Right lobe of liver (tissue), 6 donors: ENCODE measurements at regions not wholly inside any gene's neighbourhood (a gene's known extent, or its start where the extent isn't known, plus 50 kb on each side); places are given as distances from the start of the nearest gene placed in this dataset.
"Not testable (repeated sequence)": the region's sequence is repeated elsewhere in the genome, so short reads cannot be mapped to it uniquely, and the experiment has no call there.

Experiments
- ATAC-seq, 4 donors: fragments of 200-7000 bp; cut with Tn5 transposase; one replicate each; pipeline ENCODE4 v1.9.1; 2020; ENCODE audit warnings: mild to moderate bottlenecking in 4 of 4, moderate library complexity in 4 of 4
- DNase-seq, 3 donors: peaks; one replicate each; pipeline ENCODE4 v3.0.0-alpha.2; 2020
- H3K27ac ChIP-seq, 3 donors: fragments of 200-600 bp; one replicate each; pipeline ENCODE4 v1.8.0; 2022
- H3K27me3 ChIP-seq, 2 donors: fragments of 200-600 bp; one replicate each; pipeline ENCODE4 v1.8.0; 2022
- H3K36me3 ChIP-seq, 4 donors: fragments of 200-600 bp; sonication (generic) in 1 of 4; one replicate each; pipeline versions ENCODE4 v1.5.1 to v1.8.0; 2017 to 2022; ENCODE audit warnings: control low read depth in 1 of 4
- H3K4me1 ChIP-seq, 4 donors: fragments of 200-600 bp; sonication (generic) in 1 of 4; one replicate each; pipeline versions ENCODE4 v1.5.1 to v1.8.0; 2017 to 2022; ENCODE audit warnings: control low read depth in 1 of 4
- H3K4me3 ChIP-seq, 3 donors: fragments of 200-600 bp; one replicate each; pipeline ENCODE4 v1.8.0; 2022
- H3K9me3 ChIP-seq, 4 donors: fragments of 200-600 bp; sonication (generic) in 1 of 4; one replicate each; pipeline versions ENCODE4 v1.5.1 to v1.8.0; 2017 to 2022; ENCODE audit warnings: control low read depth in 1 of 4
- POLR2A ChIP-seq: fragments of 450-650 bp; IDR thresholded peaks from one replicate; pipeline ENCODE4 v1.6.1; 2017; ENCODE audit warnings: antibody characterized with exemption, mild to moderate bottlenecking
- WGBS: methylation state at CpG from one replicate; pipeline ENCODE4 v1.1.6; 2018; ENCODE audit warnings: low coverage, low lambda C conversion rate; ENCODE audit not compliant: insufficient coverage; ENCODE audit errors: missing lambda C conversion rate; 5-methylcytosine and 5-hydroxymethylcytosine counted together
- intact Hi-C, 2 donors: fragments of 100-400 bp; cut with DNase I; formaldehyde crosslinking; loops; one replicate each; pipeline versions ENCODE4 v1.11.2 to v1.14.1; 2022
- TF ChIP-seq, protein P1 (sequence below), 4 donors: fragments of 200-600 bp in 3 of 4; fragments of 450-650 bp in 1 of 4; IDR thresholded peaks; one replicate each; pipeline versions ENCODE4 v1.5.1 to v1.8.0; 2016 to 2022; ENCODE audit warnings: antibody characterized with exemption in 4 of 4, mild to moderate bottlenecking in 2 of 4
- donor health status: DM: no; HTN: yes; CAD: no.
- donor health status: DM: no; HTN: no; CAD: no.
- donor health status: DM: no; HTN: no; CAD: no.
- donor health status: DM: no; HTN: yes; CAD: no.
- donor health status: DM: no; HTN: yes; CAD: no.

GRCh38 chr1:213452501-213452900 lies 401.5 kb downstream of the RPS6KC1 start:
- Histone ChIP-seq H3K4me3 (no peak overlapping the region), H3K27ac (no peak overlapping the region), H3K36me3 (no peaks in the 10 kb centered on the region), H3K9me3 (no peaks in the 10 kb centered on the region), H3K4me1 (no peaks in the 10 kb centered on the region), H3K27me3 (no peaks in the 10 kb centered on the region)
- TF ChIP-seq, protein P1, sequence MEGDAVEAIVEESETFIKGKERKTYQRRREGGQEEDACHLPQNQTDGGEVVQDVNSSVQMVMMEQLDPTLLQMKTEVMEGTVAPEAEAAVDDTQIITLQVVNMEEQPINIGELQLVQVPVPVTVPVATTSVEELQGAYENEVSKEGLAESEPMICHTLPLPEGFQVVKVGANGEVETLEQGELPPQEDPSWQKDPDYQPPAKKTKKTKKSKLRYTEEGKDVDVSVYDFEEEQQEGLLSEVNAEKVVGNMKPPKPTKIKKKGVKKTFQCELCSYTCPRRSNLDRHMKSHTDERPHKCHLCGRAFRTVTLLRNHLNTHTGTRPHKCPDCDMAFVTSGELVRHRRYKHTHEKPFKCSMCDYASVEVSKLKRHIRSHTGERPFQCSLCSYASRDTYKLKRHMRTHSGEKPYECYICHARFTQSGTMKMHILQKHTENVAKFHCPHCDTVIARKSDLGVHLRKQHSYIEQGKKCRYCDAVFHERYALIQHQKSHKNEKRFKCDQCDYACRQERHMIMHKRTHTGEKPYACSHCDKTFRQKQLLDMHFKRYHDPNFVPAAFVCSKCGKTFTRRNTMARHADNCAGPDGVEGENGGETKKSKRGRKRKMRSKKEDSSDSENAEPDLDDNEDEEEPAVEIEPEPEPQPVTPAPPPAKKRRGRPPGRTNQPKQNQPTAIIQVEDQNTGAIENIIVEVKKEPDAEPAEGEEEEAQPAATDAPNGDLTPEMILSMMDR (IDR thresholded peaks at IDR 0.05): no peak
- TF ChIP-seq POLR2A: no peak
- no peak for DNase-seq
- whole genome bisulfite sequencing: 13% methylated on average over 1 of the region's 4 CpGs
- intact Hi-C loops: no loop called here
- ATAC-seq: peak in 1 of 4 donors; percentile 23

DNA sequence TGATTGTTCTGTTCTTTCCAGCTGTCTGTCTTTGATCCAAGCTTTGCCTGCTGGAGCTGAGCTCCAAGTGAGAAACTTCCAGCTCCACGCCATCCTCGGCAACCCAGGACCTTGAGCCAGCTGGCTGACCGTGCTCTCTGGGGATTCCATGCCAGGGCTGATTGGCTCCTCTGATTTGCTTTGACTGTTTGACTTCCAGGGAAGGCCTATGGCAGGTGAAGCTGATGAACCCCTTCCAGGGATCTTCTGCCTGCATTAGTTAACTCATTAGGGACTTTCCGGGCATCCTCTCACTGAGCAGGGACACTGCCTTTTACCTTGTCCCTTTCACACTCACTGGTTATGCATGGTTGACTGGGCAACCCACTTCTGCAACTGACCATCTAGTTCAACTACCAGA lies 406.1 kb downstream of the RPS6KC1 start:
- Histone ChIP-seq H3K4me3 (no peak overlapping the region), H3K9me3 (no peaks in the 10 kb centered on the region), H3K4me1 (no peaks in the 10 kb centered on the region), H3K27me3 (no peaks in the 10 kb centered on the region), H3K27ac (no peak overlapping the region), H3K36me3 (no peaks in the 10 kb centered on the region)
- DNase-seq (no peak), ATAC-seq (peak in 1 of 4 donors; percentile 50)
- intact Hi-C loops: no loop called here
- no peak for TF ChIP-seq POLR2A
- WGBS: 88% methylated on average over 1 of the region's 4 CpGs

GRCh38 chr1:213457733-213458132 lies 406.7 kb downstream of the RPS6KC1 start:
- WGBS: 60% methylated on average over 2 of the region's 2 CpGs
- TF ChIP-seq, protein P1 (IDR thresholded peaks at IDR 0.05): no peak
- TF ChIP-seq POLR2A: no peak
- no peak overlapping the region for H3K4me3 ChIP-seq
- H3K27ac ChIP-seq: no peak overlapping the region
- H3K36me3 ChIP-seq: no peaks in the 10 kb centered on the region
- ATAC-seq: no peak
- DNase-seq: no peak
- H3K4me1 ChIP-seq: no peaks in the 10 kb centered on the region
- H3K27me3 ChIP-seq: no peaks in the 10 kb centered on the region
- intact Hi-C loops: no loop called here
- no peaks in the 10 kb centered on the region for H3K9me3 ChIP-seq

GRCh38 chr1:213462374-213462773 lies 411.3 kb downstream of the RPS6KC1 start:
- ATAC-seq, DNase-seq: not testable (repeated sequence)

GRCh38 chr1:213464786-213465460 lies 413.9 kb downstream of the RPS6KC1 start:
- Histone ChIP-seq H3K36me3 (no peaks in the 10 kb centered on the region), H3K4me3 (no peak overlapping the region), H3K4me1 (no peaks in the 10 kb centered on the region), H3K27me3 (no peaks in the 10 kb centered on the region), H3K27ac (no peak overlapping the region), H3K9me3 (no peaks in the 10 kb centered on the region)
- intact Hi-C loops: no loop called here
- DNase-seq: no peak
- no peak for ATAC-seq
- no peak for TF ChIP-seq POLR2A
- TF ChIP-seq, protein P1 (IDR thresholded peaks at IDR 0.05): no peak
- WGBS: 85% methylated on average over 2 of the region's 2 CpGs

More at GRCh38 chr1:213462374-213462773, 411.3 kb downstream of the RPS6KC1 start:
- intact Hi-C loops, H3K36me3 ChIP-seq, H3K27me3 ChIP-seq, H3K4me1 ChIP-seq, H3K27ac ChIP-seq, H3K9me3 ChIP-seq, H3K4me3 ChIP-seq: not testable (repeated sequence)
- 72% methylated on average over 3 of the region's 3 CpGs for WGBS
